ENCODE measurements at regions not wholly inside any gene's neighbourhood (a gene's known extent, or its start where the extent isn't known, plus 50 kb on each side); places are given as distances from the start of the nearest gene placed in this dataset.

- TF ChIP-seq CTCF (IDR thresholded peaks at IDR 0.05; ENCODE audit: borderline replicate concordance, extremely low read depth, low read length, poor library complexity, severe bottlenecking) (no peak), EZH2 (IDR thresholded peaks at IDR 0.05; ENCODE audit: borderline replicate concordance, low read depth, low read length, severe bottlenecking) (no peak)
These were observed 597.1 kb downstream of the RPL10L start for GRCh38 chr14:46054526-46054925.
